Erythroblast (primary cell): ENCODE measurements at regions not wholly inside any gene's neighbourhood (a gene's known extent, or its start where the extent isn't known, plus 50 kb on each side); places are given as distances from the start of the nearest gene placed in this dataset.

Experiments used
- GATA1 ChIP-seq: IDR thresholded peaks from 2 replicates; pipeline ENCODE4 v1.6.1; 2011; ENCODE audit warnings: low read depth, mild to moderate bottlenecking, control low read depth, low read length, moderate library complexity
- POLR2A ChIP-seq: IDR thresholded peaks from 2 replicates; pipeline ENCODE4 v1.6.1; 2011; ENCODE audit warnings: mild to moderate bottlenecking, low read length

- TF ChIP-seq POLR2A (no peak), GATA1 (no peak)
Measured at GRCh38 chr2:146912536-146912935, 932.3 kb upstream of the ACVR2A start.
